Myocyte (in vitro differentiated cells): ENCODE measurements at regions not wholly inside any gene's neighbourhood (a gene's known extent, or its start where the extent isn't known, plus 50 kb on each side); places are given as distances from the start of the nearest gene placed in this dataset.
"Not testable (repeated sequence)": the region's sequence is repeated elsewhere in the genome, so short reads cannot be mapped to it uniquely, and the experiment has no call there.

Source experiments
- DNase-seq: peaks from one replicate; pipeline ENCODE4 v3.0.0-alpha.2; 2012; ENCODE audit warnings: low read depth

DNA sequence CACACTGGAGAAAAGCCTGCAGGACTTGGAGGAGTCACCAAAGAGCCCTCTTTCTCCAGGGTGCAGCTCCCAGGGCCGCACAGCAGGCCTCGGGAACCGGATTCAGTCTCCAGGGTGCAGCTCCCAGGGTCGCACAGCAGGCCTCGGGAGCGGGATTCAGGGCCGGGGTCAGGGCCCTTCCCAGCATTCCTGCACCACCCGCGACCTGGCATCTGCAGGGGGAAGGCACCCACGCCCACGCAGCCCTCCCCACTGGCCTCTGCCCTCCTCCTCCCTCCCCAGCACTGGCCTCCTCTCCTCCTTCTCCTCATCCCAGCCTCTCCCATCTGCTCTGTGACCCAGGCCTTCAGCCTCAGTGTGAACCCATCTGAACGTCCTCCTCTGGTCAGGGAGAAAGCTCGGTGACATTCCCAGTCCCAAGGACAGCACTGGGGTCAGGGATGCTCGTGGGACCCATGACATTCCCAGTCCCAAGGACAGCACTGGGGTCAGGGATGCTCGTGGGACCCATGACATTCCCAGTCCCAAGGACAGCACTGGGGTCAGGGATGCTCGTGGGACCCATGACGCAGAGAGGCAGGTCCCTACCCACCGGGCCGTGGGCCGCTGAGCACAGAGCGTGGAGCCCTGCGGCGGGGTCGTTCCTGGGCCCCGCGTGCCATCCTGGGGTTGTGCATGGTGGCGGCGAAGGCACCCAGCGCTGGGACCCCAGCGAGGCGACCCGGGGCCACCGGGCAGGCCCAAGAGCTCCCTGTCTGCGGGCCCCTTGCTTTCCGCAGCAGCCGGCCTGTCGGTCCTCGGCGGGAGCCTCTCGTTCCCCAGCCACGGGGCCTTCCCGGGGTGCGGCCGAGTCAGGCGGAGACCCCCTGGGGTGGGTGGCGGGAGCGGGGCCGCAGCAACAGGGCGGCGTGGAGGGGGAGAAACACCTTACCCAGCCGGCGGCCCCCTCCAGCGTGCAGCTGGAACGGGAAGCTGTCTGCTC lies 550.2 kb upstream of the SALL3 start:
- no peak for DNase-seq

DNA sequence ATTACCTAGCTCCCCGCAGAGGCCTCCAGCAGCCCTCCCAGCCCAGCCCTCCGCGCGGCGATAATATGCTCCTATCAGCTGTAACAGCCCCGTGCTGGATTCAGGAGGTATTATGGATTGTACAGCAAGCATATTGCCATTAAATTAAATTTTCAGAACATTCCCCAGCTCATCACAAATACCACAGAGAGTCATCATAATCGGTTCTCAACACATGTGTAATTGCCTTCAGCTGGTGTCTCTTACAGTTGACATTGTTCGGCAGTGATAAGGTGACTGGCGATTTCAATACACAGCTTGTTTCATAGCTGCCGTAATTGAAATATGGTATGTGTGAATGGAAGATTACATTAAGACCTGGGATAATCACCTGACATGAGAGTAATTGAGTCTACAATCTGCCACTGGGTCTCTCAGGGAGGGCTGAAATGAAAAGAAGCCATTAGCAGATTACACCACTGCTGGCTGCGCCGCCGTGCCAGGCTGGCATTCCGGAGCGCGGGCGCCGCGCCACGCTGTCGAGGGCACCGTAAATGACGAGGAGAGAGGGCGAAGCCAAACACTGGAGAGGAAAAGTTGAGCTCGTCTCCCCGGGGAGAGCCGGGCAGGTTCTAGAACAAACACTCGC lies 549.4 kb upstream of the SALL3 start:
- no peak for DNase-seq

DNA sequence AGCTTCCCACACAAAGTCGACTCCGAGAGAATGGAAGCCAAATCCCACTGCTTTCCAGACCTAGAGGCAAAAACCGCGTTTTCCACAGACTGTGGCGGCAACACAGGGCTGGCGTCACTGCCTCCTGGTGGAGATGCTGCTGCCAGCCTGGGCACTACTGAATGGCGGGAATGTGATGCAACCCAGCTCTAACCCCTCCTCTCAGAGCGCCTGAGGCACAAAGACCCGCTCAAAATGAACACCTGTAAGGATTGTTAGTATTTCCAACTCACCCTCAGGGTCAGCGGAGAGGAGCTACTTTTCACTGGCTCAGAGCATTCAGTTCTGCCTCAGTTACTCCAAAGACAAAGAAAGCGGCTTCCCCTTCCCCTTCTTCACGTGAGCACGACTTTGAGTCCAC lies 548.0 kb upstream of the SALL3 start:
- DNase-seq: no peak

DNA sequence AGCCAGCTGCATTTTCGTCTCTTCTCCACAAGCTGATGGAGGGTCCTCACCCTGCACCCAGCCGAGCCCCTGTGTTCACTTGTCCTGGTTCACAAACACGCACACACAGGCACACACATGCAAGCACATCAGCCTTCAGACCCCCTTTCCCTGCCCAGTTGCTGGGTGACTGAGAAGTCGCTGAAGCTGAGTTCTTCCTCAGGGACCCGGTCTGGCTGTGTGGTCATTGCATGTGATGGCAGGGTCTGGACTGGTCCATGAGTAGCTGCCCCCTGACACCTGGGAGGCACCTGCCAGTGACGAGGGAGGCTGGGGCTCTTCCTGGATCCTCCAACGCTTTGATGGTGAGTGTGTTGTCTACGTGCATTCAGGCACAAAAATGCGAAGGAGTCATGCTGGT lies 546.1 kb upstream of the SALL3 start:
- no peak for DNase-seq

DNA sequence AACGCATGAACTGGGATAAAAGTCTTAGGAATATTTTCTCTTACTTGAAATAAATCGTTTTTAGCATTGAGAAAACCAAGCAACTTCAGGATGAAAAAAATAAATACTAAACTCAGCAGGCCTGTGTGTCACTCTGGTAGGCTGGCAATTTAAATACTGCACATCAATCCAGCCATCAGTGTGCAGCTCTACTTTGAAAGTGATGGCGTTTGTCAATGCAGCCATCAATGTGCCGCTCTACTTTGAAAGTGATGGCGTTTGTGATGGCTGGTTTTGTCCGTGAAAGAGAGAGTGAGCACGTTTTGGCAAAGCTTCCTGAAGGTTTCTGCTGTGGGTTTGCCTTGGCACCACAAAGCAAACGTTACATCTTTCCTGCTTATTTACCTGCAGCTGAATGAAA lies 543.5 kb upstream of the SALL3 start:
- DNase-seq: no peak

DNA sequence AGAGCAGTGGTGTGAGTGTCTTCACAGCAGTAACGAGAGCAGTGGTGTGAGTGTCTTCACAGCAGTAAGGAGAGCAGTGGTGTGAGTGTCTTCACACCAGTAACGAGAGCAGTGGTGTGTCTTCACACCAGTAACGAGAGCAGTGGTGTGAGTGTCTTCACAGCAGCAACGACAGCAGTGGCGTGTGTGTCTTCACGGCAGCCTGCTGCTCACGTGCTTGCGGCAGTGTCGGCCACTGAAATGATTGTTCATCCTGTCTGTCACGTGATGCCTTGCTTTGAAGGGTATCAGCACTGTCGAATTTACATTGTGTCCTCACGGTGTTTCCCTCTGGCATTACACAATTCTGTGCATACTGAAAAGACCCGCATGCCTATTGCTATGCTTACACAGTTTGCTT lies 541.4 kb upstream of the SALL3 start:
- not testable (repeated sequence) for DNase-seq

DNA sequence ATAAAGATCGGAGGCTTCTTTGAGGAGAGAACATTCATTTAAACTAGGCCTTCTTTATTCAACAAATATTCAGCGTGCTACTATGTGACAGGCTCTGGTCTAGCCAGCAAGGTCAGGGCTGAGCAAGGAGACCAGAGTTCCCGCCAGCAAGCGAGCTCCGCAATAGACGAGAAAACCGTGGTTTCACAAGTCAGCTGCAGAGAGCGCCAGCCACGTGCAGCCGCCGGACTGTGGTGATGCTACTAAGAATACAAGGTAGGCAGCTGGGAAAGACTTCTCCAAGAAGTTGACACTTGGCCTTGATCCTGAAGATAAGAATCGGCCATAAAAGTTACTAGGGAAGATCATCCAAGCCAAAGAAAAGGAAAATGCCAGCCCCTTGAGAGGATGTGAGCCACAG lies 533.7 kb upstream of the SALL3 start:
- DNase-seq: no peak

DNA sequence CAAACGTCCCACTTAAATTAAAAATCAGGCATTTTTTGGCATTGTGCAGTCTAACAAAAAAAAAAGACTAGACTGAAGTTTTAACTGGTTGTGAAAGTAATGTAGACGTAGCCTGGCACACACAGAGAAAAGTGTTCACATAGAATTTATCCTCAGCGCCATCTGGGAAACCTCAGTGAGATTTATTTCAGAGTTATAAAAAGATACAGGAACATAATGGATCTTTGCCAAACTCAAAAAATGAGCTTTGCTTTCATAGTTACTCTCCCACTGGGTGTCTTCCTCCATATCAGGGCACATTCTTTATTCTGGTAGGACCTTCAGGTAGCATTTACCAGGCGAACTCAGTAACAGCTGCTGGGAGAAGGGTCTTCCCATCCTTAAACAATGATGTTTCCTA lies 532.4 kb upstream of the SALL3 start:
- DNase-seq: no peak

DNA sequence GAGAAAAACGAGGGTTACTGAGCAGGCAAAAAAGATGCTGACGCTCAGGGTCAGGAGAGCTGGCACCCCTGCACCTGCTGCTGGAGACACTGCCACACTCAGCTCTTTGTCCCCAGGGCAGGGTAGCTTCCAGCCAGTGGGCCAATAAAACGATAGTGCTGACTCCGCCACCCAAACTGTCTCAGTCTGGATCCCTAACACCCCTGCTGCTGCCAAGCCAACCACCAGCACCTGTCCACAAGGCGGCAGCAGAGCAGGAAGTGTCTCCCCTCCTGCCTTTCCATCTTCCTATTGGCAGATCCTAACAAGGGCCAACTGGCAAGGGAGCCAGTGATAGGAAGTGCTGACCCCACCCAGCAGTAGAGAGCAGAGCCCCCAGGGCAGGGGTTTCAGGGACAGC lies 531.5 kb upstream of the SALL3 start:
- no peak for DNase-seq

DNA sequence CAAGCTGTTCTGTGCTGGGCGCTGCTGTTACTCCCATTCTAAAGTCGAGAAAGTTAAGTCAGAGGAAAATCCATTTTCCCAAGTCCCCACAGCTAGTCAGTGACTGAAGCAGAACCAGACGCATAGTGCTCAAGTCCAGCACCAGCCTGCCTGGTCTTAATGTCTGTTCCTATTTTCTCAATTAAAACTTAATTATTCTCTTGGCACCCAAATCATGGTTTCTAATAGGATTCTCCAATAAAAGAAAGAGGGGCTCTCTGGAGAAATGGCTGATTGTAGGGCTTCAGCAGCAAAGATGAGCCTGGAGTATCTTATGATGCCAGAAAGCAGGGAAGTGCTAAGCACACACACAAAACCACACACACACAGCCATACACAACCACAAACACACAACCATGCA lies 531.0 kb upstream of the SALL3 start:
- DNase-seq: no peak

DNA sequence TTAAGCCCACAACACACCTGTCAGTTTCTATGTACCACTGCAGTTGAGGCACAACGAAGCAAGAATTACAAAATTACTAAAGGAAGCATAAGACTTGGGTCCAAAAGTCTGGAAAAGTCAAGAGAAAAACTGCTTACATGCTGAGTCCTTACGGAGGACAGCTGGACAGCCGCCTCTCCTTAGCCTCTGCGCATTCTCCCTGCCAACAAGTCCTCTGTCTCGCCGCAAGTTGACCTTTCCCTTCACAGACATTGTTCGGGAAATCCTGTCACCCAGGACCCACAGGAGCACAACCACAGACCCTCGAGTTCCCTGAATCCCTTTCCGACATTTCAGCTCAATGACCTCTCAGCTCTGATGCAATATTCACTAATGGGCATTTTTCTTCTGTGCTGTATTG lies 525.4 kb upstream of the SALL3 start:
- no peak for DNase-seq

DNA sequence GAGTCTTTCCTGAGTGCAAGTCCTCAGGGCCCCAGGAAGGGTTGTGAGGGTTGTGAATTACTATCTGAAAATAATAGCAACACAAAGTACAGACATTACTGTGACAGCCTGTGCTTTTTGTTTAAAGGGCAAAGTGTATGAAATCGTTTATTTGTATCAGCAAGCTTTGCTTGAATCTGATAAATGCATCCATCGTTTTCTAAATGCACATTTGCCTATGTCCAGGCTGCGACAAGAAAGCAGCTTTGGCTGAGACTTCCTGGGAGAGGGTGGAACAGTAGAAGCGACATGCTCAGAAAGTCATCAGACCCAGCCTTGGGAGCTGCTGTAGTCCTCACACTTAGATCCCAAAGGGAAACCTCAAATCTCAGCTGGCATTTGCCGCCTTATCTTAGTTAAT lies 524.2 kb upstream of the SALL3 start:
- DNase-seq: no peak

DNA sequence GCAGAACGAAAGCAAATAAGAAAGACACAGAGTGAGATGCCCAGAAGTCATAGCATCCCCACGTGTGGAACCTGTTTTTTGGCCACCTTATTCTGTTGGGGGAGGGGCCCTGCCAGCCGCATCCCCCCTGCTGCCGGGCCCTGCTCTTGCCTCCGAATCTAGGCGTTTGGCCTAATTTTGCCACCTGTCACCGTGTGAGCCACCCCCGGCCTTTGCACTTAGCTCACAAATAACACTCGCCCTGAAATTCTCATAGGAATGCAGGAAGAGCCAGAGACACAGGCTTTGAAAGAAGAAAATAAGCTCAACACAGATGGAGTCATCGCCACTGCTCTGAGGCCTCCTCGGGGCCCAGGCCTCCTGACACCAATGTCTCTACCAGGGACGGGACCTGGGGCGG lies 522.6 kb upstream of the SALL3 start:
- DNase-seq: no peak

DNA sequence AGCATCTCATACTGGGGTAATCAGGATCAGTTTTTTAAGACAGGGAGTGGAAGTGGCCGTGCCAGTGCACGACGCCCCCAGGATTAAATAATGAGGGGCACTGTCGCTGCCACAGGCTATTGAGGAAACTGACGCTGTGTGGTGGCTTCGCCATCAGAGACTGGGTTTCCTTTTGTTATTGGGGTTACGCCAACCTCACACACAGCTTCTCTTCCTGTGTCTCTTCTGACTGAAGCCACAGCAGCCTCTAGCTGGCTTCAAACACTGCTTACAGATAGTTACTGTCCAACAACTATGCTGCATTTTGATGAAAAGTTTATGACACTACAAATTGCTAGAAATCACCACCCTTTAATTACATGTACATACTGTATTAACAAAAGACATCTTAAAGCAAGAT lies 521.9 kb upstream of the SALL3 start:
- DNase-seq: no peak

DNA sequence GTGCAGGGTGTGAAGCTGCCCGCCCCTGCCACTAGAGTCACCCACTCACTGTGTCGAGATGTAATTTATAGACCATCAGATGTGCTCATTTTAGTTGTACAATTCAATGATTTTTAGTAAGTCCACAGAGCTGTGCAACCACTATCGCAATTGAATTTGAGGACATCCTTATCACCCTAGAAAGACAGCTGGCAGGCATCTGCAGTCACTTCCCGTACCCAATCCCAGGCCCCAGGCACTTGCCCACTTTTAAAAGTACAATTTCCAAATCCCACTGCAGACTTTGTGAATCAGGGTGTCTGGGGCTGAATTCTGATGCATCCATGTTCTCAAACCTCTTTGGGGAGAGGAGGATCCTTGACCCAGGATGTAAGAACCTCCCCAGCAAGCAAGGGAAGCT lies 521.3 kb upstream of the SALL3 start:
- DNase-seq: no peak

DNA sequence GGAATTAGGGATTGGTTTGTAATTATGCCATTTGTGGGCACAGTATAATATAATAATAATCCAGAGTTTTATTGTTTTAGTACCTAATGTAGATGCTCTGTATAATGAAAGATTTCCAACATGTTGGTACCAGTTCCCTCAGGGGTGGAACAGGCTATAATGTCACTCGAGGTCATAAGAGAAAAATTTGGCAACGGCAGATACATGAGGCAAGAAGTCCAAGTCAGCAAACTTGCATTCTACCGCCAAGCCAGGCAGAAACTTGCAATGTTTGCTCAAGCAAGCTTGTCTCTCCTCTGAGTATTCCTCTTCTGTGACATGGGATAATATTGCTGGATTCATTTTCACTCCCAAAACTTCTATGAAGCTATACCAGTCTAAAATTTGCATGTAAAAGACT lies 520.0 kb upstream of the SALL3 start:
- no peak for DNase-seq

DNA sequence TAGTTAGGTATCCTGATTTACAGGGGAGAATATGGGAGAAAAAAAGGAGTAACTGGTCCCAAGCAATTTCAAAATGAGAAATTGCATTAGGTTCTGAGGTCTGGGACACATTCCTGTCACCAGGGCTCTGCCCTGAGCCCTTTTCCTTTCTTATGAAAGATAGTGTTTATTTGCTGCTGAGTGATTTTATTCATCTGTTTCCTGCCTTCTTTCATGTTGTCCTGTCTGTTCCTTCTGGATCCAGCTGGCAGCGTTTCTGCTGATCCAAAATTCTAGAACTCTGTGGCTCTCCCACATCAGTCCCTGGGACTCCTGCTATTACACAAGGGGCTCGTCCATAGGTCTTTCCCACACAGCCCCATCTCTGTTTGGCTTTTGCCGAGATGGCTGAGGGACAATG lies 519.1 kb upstream of the SALL3 start:
- DNase-seq: no peak

DNA sequence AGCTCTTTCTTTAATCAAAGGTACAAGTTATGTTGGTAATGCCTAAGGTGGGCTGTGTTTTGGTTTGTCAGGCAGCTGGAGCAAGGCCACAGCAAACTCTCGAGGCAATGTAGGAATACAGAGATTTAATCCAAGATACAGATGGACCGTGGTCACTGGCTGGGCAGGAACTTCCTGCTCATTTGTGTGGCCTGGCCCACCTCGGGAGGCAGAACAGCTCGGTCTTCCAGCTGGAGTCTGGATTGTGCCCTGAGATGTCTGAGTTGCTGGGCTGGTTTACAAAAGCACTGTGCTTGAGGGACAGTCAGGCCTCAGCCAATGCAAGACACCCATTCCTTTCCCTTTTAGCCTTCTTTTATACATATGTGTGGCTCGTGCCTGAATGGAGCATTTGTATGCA lies 506.1 kb upstream of the SALL3 start:
- no peak for DNase-seq

DNA sequence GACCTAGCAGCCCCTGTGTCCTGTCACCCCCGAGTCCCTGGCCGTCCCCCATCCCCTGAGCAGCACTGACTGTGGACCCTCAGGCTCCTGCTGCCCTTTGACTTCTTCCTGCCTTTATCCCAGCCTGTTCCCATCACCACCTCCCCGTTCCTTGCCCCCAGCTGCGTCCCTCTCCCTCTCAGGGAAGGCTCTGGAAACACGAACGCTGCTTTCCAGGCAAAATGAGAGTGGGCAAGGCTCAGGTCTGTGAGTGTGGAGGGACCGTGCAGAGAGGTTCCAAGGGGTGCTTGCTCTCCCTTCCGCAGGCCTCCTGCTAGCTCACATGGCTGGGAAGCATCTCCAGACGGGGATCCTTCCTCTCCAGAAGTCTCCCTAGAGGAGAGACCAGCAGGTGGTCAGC lies 501.8 kb upstream of the SALL3 start:
- no peak for DNase-seq

DNA sequence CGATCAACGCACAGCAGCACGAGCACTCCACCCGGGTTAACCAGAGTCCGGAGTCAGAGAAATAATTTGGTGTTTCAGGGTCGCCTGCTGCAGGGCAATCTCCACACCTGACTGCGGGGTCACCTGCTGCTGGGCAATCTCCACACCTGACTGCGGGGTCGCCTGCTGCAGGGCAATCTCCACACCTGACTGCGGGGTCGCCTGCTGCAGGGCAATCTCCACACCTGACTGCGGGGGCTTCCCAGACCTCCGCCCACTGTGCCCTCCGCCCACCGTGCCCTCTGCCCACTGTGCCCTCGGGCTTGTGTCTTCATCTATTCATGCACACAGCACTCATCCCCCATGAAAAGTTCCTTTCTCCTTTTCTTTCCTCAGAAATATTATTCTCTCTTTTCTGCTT lies 500.2 kb upstream of the SALL3 start:
- DNase-seq: no peak

DNA sequence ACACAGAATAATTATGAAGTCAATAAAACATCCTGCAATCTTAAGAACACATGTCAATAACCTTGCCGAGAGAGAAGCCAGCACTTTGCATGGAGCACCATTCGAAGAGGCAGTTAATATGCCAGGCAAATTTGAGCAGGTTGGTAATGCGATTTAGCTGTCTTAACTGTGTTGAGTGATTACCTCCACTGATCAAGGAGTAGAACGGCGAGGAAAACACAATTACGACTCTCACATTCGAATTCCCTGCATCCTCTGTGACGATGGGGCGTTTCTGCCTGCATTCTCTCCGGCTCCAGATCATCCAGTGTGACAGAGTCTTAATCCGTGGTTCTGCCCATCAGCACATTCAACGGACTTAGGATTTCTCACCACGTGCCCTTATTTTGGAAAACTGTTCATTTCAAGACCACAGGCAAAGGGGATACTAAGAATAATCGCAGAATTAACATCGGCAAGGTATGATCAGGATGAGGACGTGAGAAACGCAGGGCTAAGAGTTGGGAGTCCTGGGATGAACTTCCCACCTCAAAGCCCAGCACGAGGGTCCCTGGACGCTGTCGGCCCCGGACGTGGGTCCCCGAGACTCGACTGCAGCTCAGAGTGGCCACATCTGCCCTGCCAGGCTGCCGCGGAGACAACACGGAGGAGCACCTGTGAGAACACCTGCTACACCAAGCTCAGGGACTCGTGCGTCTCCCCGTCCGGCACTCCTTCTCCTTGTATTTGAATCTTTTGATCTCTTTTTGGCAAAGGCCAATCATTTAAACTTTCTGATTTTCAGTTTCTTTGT lies 499.2 kb upstream of the SALL3 start:
- DNase-seq: no peak

DNA sequence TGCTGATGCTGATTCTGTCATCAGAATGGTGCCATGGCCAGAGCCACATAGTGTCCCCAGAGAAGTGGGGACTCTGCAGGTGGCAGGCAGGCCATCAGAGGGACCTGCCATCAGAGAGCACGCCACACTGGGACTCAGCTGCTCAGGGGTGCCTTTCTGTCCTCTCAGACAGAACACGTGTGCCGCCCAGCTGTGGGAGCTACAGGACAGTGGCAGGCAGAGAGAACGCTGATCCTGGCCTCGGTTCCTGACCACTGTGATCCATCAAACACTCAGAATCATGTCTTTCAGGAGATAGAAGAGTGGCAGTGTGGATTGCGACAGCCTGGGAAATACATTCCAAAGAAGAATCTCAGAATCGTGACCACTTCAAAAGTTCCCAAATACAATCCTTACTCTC lies 497.2 kb upstream of the SALL3 start:
- no peak for DNase-seq
